Gastroesophageal sphincter (tissue), 4 donors: ENCODE measurements at regions not wholly inside any gene's neighbourhood (a gene's known extent, or its start where the extent isn't known, plus 50 kb on each side); places are given as distances from the start of the nearest gene placed in this dataset.

ENCODE experiments used
- ATAC-seq: fragments of 150-250 bp; one replicate; pipeline ENCODE4 v1.9.1; 2016; ENCODE audit warnings: mild to moderate bottlenecking, moderate library complexity
- H3K27ac ChIP-seq, 4 donors: fragments of 200-600 bp; sonication (generic) in 3 of 4; 1 replicate in 3 of 4; 2 replicates in 1 of 4; pipeline ENCODE4 v1.5.1; 2016 to 2019
- H3K27me3 ChIP-seq: fragments of 200-600 bp; sonication (generic); one replicate; pipeline ENCODE4 v1.5.1; 2019
- H3K36me3 ChIP-seq, 2 donors: fragments of 200-600 bp; sonication (generic); one replicate each; pipeline ENCODE4 v1.5.1; 2019; ENCODE audit warnings: control low read depth in 1 of 2
- H3K4me1 ChIP-seq, 3 donors: fragments of 200-600 bp; sonication (generic); 1 replicate in 2 of 3; 2 replicates in 1 of 3; pipeline ENCODE4 v1.5.1; 2016 to 2019; ENCODE audit warnings: control low read depth in 2 of 3
- H3K4me3 ChIP-seq, 2 donors: fragments of 200-600 bp; sonication (generic); one replicate each; pipeline ENCODE4 v1.5.1; 2019; ENCODE audit warnings: mild to moderate bottlenecking in 1 of 2, moderate library complexity in 1 of 2
- H3K9me3 ChIP-seq, 3 donors: fragments of 200-600 bp; sonication (generic); one replicate each; pipeline ENCODE4 v1.5.1; 2017 to 2019; ENCODE audit warnings: control low read depth in 2 of 3
- CTCF ChIP-seq, 4 experiments: fragments of 200-600 bp in 2 of 4; fragments of 450-650 bp in 2 of 4; sonication (generic) in 1 of 4; IDR thresholded peaks; one replicate each; pipeline ENCODE4 v1.5.1; 2017 to 2019; ENCODE audit warnings: antibody characterized with exemption in 4 of 4, mild to moderate bottlenecking in 2 of 4, moderate library complexity in 2 of 4
- EP300 ChIP-seq: sonication (generic); formaldehyde crosslinking; IDR thresholded peaks from one replicate; pipeline ENCODE4 v1.6.1; 2017; ENCODE audit warnings: antibody characterized with exemption, mild to moderate bottlenecking
- POLR2A ChIP-seq, 2 donors: fragments of 450-650 bp; IDR thresholded peaks; one replicate each; pipeline ENCODE4 v1.6.1; 2017; ENCODE audit warnings: antibody characterized with exemption in 2 of 2, mild to moderate bottlenecking in 2 of 2, moderate library complexity in 1 of 2
- POLR2AphosphoS5 ChIP-seq: sonication (generic); formaldehyde crosslinking; IDR thresholded peaks from one replicate; pipeline ENCODE4 v1.6.1; 2017; ENCODE audit warnings: antibody characterized with exemption
- WGBS, 2 donors: methylation state at CpG; one replicate each; pipeline ENCODE4 v1.1.5; 2018; ENCODE audit warnings: low coverage in 1 of 2; 5-methylcytosine and 5-hydroxymethylcytosine counted together

GRCh38 chr6:91600561-91600960 lies 1013.7 kb upstream of the MAP3K7 start:
- H3K27me3 ChIP-seq: no peaks in the 10 kb centered on the region
- no peak for TF ChIP-seq CTCF (IDR thresholded peaks at IDR 0.05)
- no peak for TF ChIP-seq POLR2AphosphoS5
- no peak for TF ChIP-seq EP300
- TF ChIP-seq POLR2A (IDR thresholded peaks at IDR 0.05): no peak
- no peaks in the 10 kb centered on the region for H3K4me1 ChIP-seq
- no peak overlapping the region for H3K4me3 ChIP-seq
- no peak overlapping the region for H3K27ac ChIP-seq
- ATAC-seq: no peak
- no peaks in the 10 kb centered on the region for H3K36me3 ChIP-seq
- no peaks in the 10 kb centered on the region for H3K9me3 ChIP-seq
- WGBS, 2 donors: 88 to 96% methylated on average over 2 of the region's 2 CpGs

GRCh38 chr6:91590191-91590590 lies 1003.3 kb upstream of the MAP3K7 start:
- ATAC-seq: no peak
- H3K27ac ChIP-seq: no peak overlapping the region
- no peak overlapping the region for H3K4me3 ChIP-seq
- TF ChIP-seq CTCF (IDR thresholded peaks at IDR 0.05) (no peak), EP300 (no peak), POLR2A (IDR thresholded peaks at IDR 0.05) (no peak), POLR2AphosphoS5 (no peak)
- H3K36me3 ChIP-seq: no peaks in the 10 kb centered on the region
- H3K9me3 ChIP-seq: no peaks in the 10 kb centered on the region
- H3K27me3 ChIP-seq: no peaks in the 10 kb centered on the region
- no CpG with 5 or more reads among the region's 3 CpGs for WGBS, 2 donors
- H3K4me1 ChIP-seq: no peaks in the 10 kb centered on the region

GRCh38 chr6:91580635-91581034 lies 993.8 kb upstream of the MAP3K7 start:
- Histone ChIP-seq H3K4me1 (no peaks in the 10 kb centered on the region), H3K9me3 (no peaks in the 10 kb centered on the region), H3K27ac (no peak overlapping the region), H3K36me3 (no peaks in the 10 kb centered on the region), H3K27me3 (no peaks in the 10 kb centered on the region), H3K4me3 (no peak overlapping the region)
- TF ChIP-seq POLR2A (IDR thresholded peaks at IDR 0.05) (no peak), EP300 (no peak), POLR2AphosphoS5 (no peak), CTCF (IDR thresholded peaks at IDR 0.05) (no peak)
- no peak for ATAC-seq

- no peak for ATAC-seq
- WGBS, 2 donors: 83 to 100% methylated on average over 1 of the region's 1 CpG
- no peaks in the 10 kb centered on the region for H3K27me3 ChIP-seq
- TF ChIP-seq CTCF (IDR thresholded peaks at IDR 0.05): no peak
- TF ChIP-seq EP300: no peak
- no peak for TF ChIP-seq POLR2A (IDR thresholded peaks at IDR 0.05)
- no peak for TF ChIP-seq POLR2AphosphoS5
- no peak overlapping the region for H3K4me3 ChIP-seq
- H3K4me1 ChIP-seq: no peaks in the 10 kb centered on the region
- no peaks in the 10 kb centered on the region for H3K36me3 ChIP-seq
- H3K27ac ChIP-seq: no peak overlapping the region
- no peaks in the 10 kb centered on the region for H3K9me3 ChIP-seq
These were observed 988.2 kb upstream of the MAP3K7 start for GRCh38 chr6:91575032-91575431.

GRCh38 chr6:91573826-91574416 lies 987.0 kb upstream of the MAP3K7 start:
- no peak for ATAC-seq
- Histone ChIP-seq H3K36me3 (no peaks in the 10 kb centered on the region), H3K27me3 (no peaks in the 10 kb centered on the region), H3K4me3 (no peak overlapping the region), H3K27ac (no peak overlapping the region), H3K9me3 (no peaks in the 10 kb centered on the region), H3K4me1 (no peaks in the 10 kb centered on the region)
- TF ChIP-seq POLR2A (IDR thresholded peaks at IDR 0.05): no peak
- TF ChIP-seq CTCF (IDR thresholded peaks at IDR 0.05): no peak
- WGBS, 2 donors: 73% methylated on average over 3 of the region's 3 CpGs; no CpG with 5 or more reads in 1 of the 2 donors
